ENCODE measurements at regions not wholly inside any gene's neighbourhood (a gene's known extent, or its start where the extent isn't known, plus 50 kb on each side); places are given as distances from the start of the nearest gene placed in this dataset.
"Not testable (repeated sequence)": the region's sequence is repeated elsewhere in the genome, so short reads cannot be mapped to it uniquely, and the experiment has no call there.

GRCh38 chr4:83903740-83904139 is 367.8 kb downstream of the GPAT3 start:
- not testable (repeated sequence) for TF ChIP-seq CTCF (conservative IDR thresholded peaks at IDR 0.05); EZH2 (IDR thresholded peaks at IDR 0.05; ENCODE audit: low read depth)
